CD4-positive, alpha-beta T cell (primary cell): ENCODE measurements at regions not wholly inside any gene's neighbourhood (a gene's known extent, or its start where the extent isn't known, plus 50 kb on each side); places are given as distances from the start of the nearest gene placed in this dataset.

ENCODE experiments used
- ATAC-seq: fragments of 200-7000 bp; cut with Tn5 transposase; one replicate; pipeline ENCODE4 v1.10.0; 2022; ENCODE audit warnings: mild to moderate bottlenecking; ENCODE audit not compliant: poor library complexity
- CTCF ChIA-PET: fragments of 350-600 bp; sonication (Branson Sonifier 250); formaldehyde crosslinking; loops from one replicate; lab custom pipeline; 2021; ENCODE audit warnings: antibody characterized with exemption, inconsistent platforms; lab: Charles Lee
- POLR2A ChIA-PET: fragments of 350-600 bp; sonication (Branson Sonifier 250); formaldehyde crosslinking; loops from one replicate; lab custom pipeline; 2021; ENCODE audit warnings: antibody characterized with exemption, inconsistent platforms; lab: Charles Lee
- DNase-seq, 14 experiments: peaks; one replicate each; pipeline ENCODE4 v3.0.0-alpha.2; 2013 to 2020; ENCODE audit warnings: mixed read lengths in 2 of 14
- H3K27ac ChIP-seq, 2 donors: one replicate each; pipeline versions ENCODE4 v1.5.1 to v1.7.0; 2013; ENCODE audit warnings: low read length in 2 of 2, low read depth in 1 of 2, mild to moderate bottlenecking in 1 of 2
- H3K27me3 ChIP-seq, 2 experiments: 1 replicate in 1 of 2; 2 replicates in 1 of 2; pipeline versions ENCODE4 v1.6.1 to v1.7.0; 2013; ENCODE audit warnings: low read length in 2 of 2, control low read depth in 1 of 2, mild to moderate bottlenecking in 1 of 2, moderate library complexity in 1 of 2; ENCODE audit not compliant: insufficient read depth in 2 of 2, control insufficient read depth in 1 of 2
- H3K36me3 ChIP-seq: one replicate; pipeline ENCODE4 v1.6.1; 2013; ENCODE audit warnings: low read length, control low read depth; ENCODE audit not compliant: insufficient read depth
- H3K4me1 ChIP-seq: one replicate; pipeline ENCODE4 v1.6.1; 2013; ENCODE audit warnings: low read length, control low read depth; ENCODE audit not compliant: insufficient read depth
- H3K4me3 ChIP-seq: one replicate; pipeline ENCODE4 v1.5.1; 2013; ENCODE audit warnings: mild to moderate bottlenecking, low read length, moderate library complexity
- H3K9me3 ChIP-seq, 2 experiments: 1 replicate in 1 of 2; 2 replicates in 1 of 2; pipeline versions ENCODE4 v1.6.1 to v1.7.0; 2013; ENCODE audit warnings: low read length in 2 of 2, mild to moderate bottlenecking in 2 of 2, control low read depth in 1 of 2, moderate library complexity in 1 of 2; ENCODE audit not compliant: control insufficient read depth in 1 of 2, insufficient read depth in 1 of 2
- H3K27ac Mint-ChIP-seq: one replicate; pipeline ENCODE4 v1.8.0; 2020; ENCODE audit warnings: mixed read lengths
- H3K27me3 Mint-ChIP-seq: one replicate; pipeline ENCODE4 v1.8.0; 2021; ENCODE audit warnings: mixed read lengths
- H3K36me3 Mint-ChIP-seq: one replicate; pipeline ENCODE4 v1.8.0; 2021; ENCODE audit warnings: low read depth, mixed read lengths
- H3K4me1 Mint-ChIP-seq: one replicate; pipeline ENCODE4 v1.8.0; 2021; ENCODE audit warnings: low read depth, mixed read lengths
- H3K4me3 Mint-ChIP-seq: one replicate; pipeline ENCODE4 v1.8.0; 2020; ENCODE audit warnings: mild to moderate bottlenecking, mixed read lengths
- H3K9me3 Mint-ChIP-seq: one replicate; pipeline ENCODE4 v1.8.0; 2020; ENCODE audit warnings: mixed read lengths
- CTCF ChIP-seq: fragments of 200-600 bp; IDR thresholded peaks from one replicate; pipeline ENCODE4 v1.8.0; 2022; ENCODE audit warnings: antibody characterized with exemption, mild to moderate bottlenecking
- intact Hi-C, 2 experiments: fragments of 100-400 bp; cut with DNase I in 1 of 2; cut with micrococcal nuclease in 1 of 2; formaldehyde crosslinking; loops; one replicate each; pipeline versions ENCODE4 v1.15.1 to v1.9.0; 2023 to 2025; cut with DNase I, micrococcal nuclease

GRCh38 chr21:20728691-20729090, 269.5 kb upstream of the NCAM2 start:
- ChIA-PET POLR2A (no interaction called here), CTCF (no interaction called here)
- Histone ChIP-seq H3K36me3 (no peaks in the 10 kb centered on the region), H3K27ac (no peak overlapping the region), H3K4me3 (no peak overlapping the region), H3K4me1 (no peaks in the 10 kb centered on the region), H3K9me3 (peaks cover 1 to 7% of the 10 kb centered on the region in 2 experiments), H3K27me3 (no peaks in the 10 kb centered on the region)
- Mint-ChIP-seq H3K36me3 (no peaks in the 10 kb centered on the region), H3K4me3 (no peak overlapping the region), H3K9me3 (peaks cover 5% of the 10 kb centered on the region), H3K27ac (no peak overlapping the region), H3K4me1 (no peaks in the 10 kb centered on the region), H3K27me3 (no peaks in the 10 kb centered on the region)
- DNase-seq, result no peak
- ATAC-seq, result no peak
- no peak for TF ChIP-seq CTCF
- intact Hi-C loops, result no loop called here

GRCh38 chr21:20729376-20729775, 268.8 kb upstream of the NCAM2 start:
- H3K4me1 ChIP-seq, result no peaks in the 10 kb centered on the region
- DNase-seq, result no peak
- Mint-ChIP-seq H3K27ac (no peak overlapping the region), H3K9me3 (peaks cover 5% of the 10 kb centered on the region), H3K4me1 (no peaks in the 10 kb centered on the region), H3K27me3 (no peaks in the 10 kb centered on the region), H3K36me3 (no peaks in the 10 kb centered on the region), H3K4me3 (no peak overlapping the region)
- TF ChIP-seq CTCF, result no peak
- CTCF ChIA-PET, result no interaction called here
- H3K9me3 ChIP-seq, result peaks cover 5 to 7% of the 10 kb centered on the region in 2 experiments
- no peak for ATAC-seq
- no peak overlapping the region for H3K4me3 ChIP-seq
- intact Hi-C loops, result no loop called here
- H3K27me3 ChIP-seq, result no peaks in the 10 kb centered on the region
- no peaks in the 10 kb centered on the region for H3K36me3 ChIP-seq
- no peak overlapping the region for H3K27ac ChIP-seq
- POLR2A ChIA-PET, result no interaction called here

GRCh38 chr21:20730441-20730840, 267.8 kb upstream of the NCAM2 start:
- ChIA-PET POLR2A (no interaction called here), CTCF (no interaction called here)
- H3K27ac Mint-ChIP-seq, result no peak overlapping the region
- DNase-seq (no peak), ATAC-seq (no peak)
- H3K4me3 ChIP-seq, result no peak overlapping the region
- H3K27me3 ChIP-seq, result no peaks in the 10 kb centered on the region
- no peaks in the 10 kb centered on the region for H3K36me3 Mint-ChIP-seq
- H3K9me3 Mint-ChIP-seq, result peaks cover 5% of the 10 kb centered on the region
- peaks cover 5% of the 10 kb centered on the region in 2 experiments for H3K9me3 ChIP-seq
- no peaks in the 10 kb centered on the region for H3K27me3 Mint-ChIP-seq
- no peak overlapping the region for H3K27ac ChIP-seq
- H3K4me1 ChIP-seq, result no peaks in the 10 kb centered on the region
- H3K4me1 Mint-ChIP-seq, result no peaks in the 10 kb centered on the region
- intact Hi-C loops, result no loop called here
- H3K36me3 ChIP-seq, result no peaks in the 10 kb centered on the region
- no peak for TF ChIP-seq CTCF
- no peak overlapping the region for H3K4me3 Mint-ChIP-seq
